ENCODE measurements at regions not wholly inside any gene's neighbourhood (a gene's known extent, or its start where the extent isn't known, plus 50 kb on each side); places are given as distances from the start of the nearest gene placed in this dataset.

DNA sequence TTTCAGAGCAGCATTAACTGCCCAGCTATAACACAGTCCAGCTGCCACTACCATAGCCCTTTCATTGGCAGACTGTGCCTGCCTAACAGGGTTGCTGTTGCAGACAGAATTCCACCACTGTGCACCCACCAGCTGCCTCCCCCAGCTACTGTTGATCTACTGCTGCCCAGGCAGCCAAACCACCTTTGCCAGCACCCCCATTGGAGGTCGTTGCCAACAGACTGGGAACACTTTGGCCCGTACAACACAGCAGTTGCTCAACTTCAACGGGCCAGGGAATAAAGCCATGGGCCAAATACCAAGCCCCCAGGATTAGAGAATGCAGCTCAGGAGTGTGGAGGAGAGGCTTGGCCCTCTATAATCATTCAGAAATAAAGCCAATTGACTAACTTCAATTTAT is 473.6 kb downstream of the CDH11 start:
- DNase-seq (ENCODE audit: low spot score), result no peak

DNA sequence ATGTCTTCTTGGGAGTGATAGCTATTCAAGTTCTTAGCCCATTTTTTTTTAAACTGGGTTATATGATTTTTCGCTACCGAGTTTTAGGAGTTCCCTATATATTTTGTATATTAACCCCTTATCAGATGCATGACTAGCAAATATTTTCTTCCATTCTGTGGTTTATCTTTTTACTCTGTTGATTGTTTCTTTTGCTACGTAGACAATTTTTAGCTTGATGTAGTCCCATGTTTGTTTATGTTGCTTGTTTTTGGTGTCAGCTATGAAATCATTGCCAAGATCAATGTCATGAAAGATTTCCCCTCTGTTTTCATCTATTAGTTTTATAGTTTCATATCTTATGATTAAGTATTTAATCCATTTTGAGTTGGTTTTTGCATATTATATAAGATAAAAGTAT is 480.5 kb downstream of the CDH11 start:
- DNase-seq (ENCODE audit: low spot score), result no peak

DNA sequence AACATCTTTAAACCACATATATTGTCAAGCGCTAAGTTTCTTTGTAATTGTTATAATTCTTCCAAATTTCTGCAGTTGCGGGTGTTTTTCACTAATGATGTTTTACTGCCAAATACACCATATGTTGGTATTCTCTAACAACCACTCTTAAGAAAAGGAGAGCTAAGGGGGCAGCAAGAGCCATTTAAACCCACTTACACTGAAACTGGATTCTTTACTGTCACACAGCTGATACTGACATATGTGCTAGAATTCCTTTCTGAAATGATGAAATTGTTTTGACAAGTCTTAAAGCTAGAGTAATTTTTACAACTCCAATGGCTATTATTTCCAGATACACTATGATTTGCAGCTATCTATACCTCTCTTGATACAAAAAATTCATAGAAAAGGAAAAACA is 483.1 kb downstream of the CDH11 start:
- DNase-seq (ENCODE audit: low spot score), result no peak

- no peak for DNase-seq (ENCODE audit: low spot score)
These were observed 492.2 kb downstream of the CDH11 start for GRCh38 chr16:64629622-64630021.

GRCh38 chr16:64627781-64628180 is 494.1 kb downstream of the CDH11 start:
- no peak for DNase-seq (ENCODE audit: low spot score)

GRCh38 chr16:64627288-64627687 is 494.6 kb downstream of the CDH11 start:
- no peak for DNase-seq (ENCODE audit: low spot score)

DNA sequence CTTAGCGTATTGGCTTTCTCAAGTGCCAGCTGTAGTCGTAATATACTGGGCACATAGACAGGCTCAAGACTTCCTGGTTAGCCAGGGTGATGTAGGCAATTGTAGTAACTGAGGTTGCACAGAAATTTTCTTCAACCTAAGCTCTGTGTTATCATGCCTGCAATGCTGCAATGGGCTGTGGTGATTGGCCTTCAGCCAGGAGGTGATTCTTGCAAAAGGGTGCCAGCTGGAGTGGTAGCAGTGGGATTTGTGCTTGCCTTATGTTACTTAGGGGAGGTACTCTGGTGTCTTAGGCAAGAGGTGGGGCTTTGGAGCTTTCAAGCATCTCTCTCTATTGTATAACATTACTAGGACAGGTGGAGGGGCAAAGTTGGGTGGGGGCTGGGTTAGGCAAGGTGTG is 495.1 kb downstream of the CDH11 start:
- no peak for DNase-seq (ENCODE audit: low spot score)

DNA sequence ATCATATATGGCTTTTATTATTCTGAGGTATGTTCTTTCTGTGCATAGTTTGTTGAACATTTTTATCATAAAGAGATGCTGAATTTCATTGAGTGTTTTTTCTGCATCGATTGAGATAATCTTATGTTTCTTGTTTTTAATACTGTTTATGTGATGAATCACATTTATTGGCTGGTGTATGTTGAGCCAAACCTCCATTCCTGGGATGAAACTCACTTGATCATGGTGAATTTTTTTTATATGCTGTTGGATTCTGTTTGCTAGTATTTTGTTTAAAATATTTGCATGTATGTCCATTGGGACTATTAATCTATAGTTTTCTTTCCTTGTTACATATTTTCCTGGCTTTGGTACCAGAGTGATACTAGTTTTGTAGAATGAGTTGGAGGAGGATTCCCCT is 500.2 kb downstream of the CDH11 start:
- DNase-seq (ENCODE audit: low spot score), result no peak

DNA sequence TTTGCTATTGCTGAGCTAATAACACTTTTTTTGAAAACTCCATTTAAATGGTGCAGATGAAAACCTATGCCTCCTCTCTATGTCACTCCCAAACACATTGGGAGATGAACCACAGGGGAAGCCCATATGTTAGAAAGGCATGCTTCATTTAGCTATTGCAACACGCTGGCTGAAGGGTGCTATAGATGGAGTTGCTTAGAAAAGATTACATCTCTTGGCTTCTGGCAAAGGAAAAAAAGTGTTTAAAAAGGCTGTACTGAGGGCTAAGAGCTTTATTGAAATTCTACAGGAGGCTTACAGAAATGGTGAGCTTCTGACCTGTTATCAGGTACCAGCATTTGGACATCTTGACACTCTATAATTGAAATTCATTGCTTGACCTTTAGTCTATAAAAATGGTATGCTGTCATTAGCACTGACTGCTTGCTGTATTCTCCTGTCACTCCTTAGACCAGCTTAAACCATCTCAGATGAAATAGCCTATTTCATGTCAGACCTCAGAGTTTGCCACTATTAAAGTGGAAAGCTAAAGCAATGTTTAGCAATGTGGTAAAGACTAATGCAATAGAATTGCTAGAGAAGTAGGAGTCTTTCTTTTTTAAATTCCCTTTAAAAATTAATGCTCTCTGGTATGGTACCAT is 503.9 kb downstream of the CDH11 start:
- DNase-seq (ENCODE audit: low spot score), result no peak

GRCh38 chr16:64615630-64616280 is 506.1 kb downstream of the CDH11 start:
- DNase-seq (ENCODE audit: low spot score), result no peak

- DNase-seq (ENCODE audit: low spot score), result no peak
These were observed 525.7 kb downstream of the CDH11 start for GRCh38 chr16:64596196-64596595.

GRCh38 chr16:64590513-64590912 is 531.4 kb downstream of the CDH11 start:
- DNase-seq (ENCODE audit: low spot score), result no peak

DNA sequence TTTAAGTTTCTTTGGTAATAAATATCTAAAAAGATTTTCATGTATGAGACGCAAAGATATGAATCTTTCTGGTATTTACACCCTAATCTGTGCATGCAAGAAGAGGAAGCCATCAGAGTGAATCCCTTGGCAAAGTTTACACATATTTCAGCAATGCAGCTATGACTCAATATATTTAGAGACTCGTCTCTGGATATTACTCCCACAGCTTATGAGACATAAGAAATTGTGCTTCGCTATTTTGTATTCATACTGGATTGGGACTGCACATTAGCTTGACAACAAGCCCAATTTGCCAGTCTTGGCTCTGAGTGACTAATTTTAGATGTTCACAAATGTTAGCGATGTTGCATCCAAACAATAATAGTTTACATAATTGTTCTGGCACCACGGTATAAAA is 532.0 kb downstream of the CDH11 start:
- DNase-seq (ENCODE audit: low spot score), result no peak

DNA sequence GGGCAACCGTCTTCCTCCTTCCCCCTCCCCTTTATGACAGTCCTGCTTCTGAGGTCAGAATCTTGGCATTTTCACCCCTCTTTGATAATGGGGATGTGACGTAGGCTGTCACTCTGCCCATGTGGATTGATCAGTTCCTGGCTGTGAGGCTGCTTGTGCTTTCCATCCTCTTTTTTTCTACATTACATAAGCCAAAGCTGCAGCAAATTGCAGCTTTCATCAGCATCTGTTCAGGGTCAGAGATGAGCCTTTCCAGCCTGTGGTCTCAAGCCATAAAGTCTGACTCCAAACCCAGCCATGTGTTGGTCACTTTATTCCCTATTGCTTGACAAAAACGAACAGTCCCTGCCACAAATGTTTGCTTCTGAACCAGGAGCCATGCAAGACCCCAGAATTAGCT is 535.1 kb downstream of the CDH11 start:
- no peak for DNase-seq (ENCODE audit: low spot score)

DNA sequence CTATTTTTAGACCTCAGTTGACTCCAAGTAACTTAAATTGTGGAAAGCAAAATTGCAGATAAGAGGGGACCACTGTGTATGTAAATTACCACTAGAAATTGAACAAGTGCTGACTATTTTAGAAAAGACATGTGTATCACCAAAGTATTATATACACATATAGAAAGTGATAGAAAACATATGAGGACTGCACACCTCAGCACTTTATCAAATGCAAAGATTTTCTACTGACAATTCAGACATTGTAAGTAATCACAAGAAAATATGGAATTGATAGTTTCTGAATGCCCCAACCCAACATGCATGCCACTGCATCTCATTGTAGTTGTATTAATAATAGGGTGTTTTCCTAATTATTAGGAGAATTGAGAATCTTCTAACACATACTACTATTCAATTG is 536.5 kb downstream of the CDH11 start:
- DNase-seq (ENCODE audit: low spot score), result no peak

- DNase-seq (ENCODE audit: low spot score), result no peak
These were observed 541.3 kb downstream of the CDH11 start for GRCh38 chr16:64580558-64580957.

GRCh38 chr16:64579712-64580111 is 542.2 kb downstream of the CDH11 start:
- no peak for DNase-seq (ENCODE audit: low spot score)

- DNase-seq (ENCODE audit: low spot score), result no peak
These were observed 576.1 kb downstream of the CDH11 start for GRCh38 chr16:64545768-64546167.

DNA sequence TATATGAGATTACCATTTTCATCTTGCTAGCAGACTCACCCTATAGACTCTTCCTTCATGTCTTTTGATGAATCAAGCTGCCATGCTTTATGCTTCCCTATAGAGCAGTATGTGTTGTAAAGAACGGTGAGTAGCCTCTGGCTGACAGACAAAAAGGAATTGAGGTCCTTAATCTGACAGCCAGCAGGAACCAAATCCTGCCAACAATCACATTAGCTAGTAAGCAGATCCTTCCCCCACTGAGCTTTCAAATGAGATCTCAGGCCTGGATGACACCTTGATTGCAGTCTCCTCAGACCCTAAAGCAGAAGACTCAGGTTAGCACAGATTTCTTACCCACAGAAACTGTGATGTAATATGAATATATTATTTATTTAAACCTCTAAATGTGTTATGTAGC is 577.0 kb downstream of the CDH11 start:
- DNase-seq (ENCODE audit: low spot score), result no peak

DNA sequence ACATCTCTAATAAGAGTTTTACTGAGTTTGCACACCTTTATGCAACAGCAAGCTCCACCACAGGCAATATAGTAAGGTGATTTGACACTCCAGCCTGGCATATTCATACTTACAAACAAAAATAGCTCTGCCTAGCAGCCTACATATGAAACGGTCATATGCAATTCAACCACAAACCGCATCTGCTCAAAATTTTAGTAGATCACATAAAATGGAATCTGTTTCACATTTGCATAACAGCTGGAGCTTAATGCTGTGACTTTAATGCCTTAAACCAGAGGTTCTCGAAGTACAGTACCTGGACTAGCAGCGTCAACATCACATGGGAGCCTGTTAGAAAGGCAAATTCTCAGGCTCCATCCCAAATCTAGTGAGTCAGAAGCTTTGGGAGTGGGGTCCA is 578.4 kb downstream of the CDH11 start:
- DNase-seq (ENCODE audit: low spot score), result no peak

- no peak for DNase-seq (ENCODE audit: low spot score)
These were observed 578.8 kb downstream of the CDH11 start for GRCh38 chr16:64543031-64543430.

DNA sequence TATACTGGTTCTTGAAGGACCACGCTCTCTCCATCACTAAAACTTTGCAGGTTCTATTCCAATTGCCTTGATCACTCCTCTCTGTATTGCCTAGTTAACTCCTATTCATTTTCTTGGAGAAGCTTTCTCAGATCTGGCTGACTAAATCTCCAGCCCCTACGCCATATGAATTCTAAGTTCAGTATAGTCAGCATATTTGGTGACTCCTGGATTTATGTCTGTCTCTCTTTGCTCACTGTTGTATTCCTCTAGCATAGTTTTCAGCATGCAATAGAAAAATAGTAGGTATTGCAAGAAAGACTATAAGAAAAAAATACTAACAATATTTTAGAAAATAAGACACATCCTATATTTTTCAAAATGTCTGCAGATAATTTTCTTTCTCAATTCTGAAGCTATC is 579.7 kb downstream of the CDH11 start:
- no peak for DNase-seq (ENCODE audit: low spot score)

- no peak for DNase-seq (ENCODE audit: low spot score)
These were observed 580.2 kb downstream of the CDH11 start for GRCh38 chr16:64541621-64542020.

- DNase-seq (ENCODE audit: low spot score), result no peak
These were observed 581.4 kb downstream of the CDH11 start for GRCh38 chr16:64540434-64540833.

All from germinal center (tissue), 1 donor.